Esophagus mucosa (tissue), 1 donor: ENCODE measurements at regions not wholly inside any gene's neighbourhood (a gene's known extent, or its start where the extent isn't known, plus 50 kb on each side); places are given as distances from the start of the nearest gene placed in this dataset.

Source experiments
- ATAC-seq: fragments of 200-7000 bp; cut with Tn5 transposase; one replicate; pipeline ENCODE4 v1.9.1; 2020
- donor health status: DM: yes; HTN: yes; CAD: no.

- no peak for ATAC-seq
Observed at GRCh38 chr10:128883231-128884032, 583.6 kb upstream of the MGMT start.

GRCh38 chr10:128884033-128884425 lies 583.0 kb upstream of the MGMT start:
- no peak for ATAC-seq

GRCh38 chr10:128884496-128885072 lies 582.5 kb upstream of the MGMT start:
- ATAC-seq: no peak

GRCh38 chr10:128885573-128886555 lies 581.2 kb upstream of the MGMT start:
- ATAC-seq: no peak

- no peak for ATAC-seq
Observed at GRCh38 chr10:128887856-128888255, 579.2 kb upstream of the MGMT start.

- no peak for ATAC-seq
Observed at GRCh38 chr10:128892005-128892404, 575.0 kb upstream of the MGMT start.

- ATAC-seq: no peak
Observed at GRCh38 chr10:128894641-128895040, 572.4 kb upstream of the MGMT start.

- no peak for ATAC-seq
Observed at GRCh38 chr10:128895473-128895872, 571.6 kb upstream of the MGMT start.

- ATAC-seq: no peak
Observed at GRCh38 chr10:128896116-128896795, 570.8 kb upstream of the MGMT start.

GRCh38 chr10:128896963-128897362 lies 570.1 kb upstream of the MGMT start:
- no peak for ATAC-seq

GRCh38 chr10:128897401-128898129 lies 569.5 kb upstream of the MGMT start:
- no peak for ATAC-seq

- no peak for ATAC-seq
Observed at GRCh38 chr10:128898133-128898915, 568.7 kb upstream of the MGMT start.

- no peak for ATAC-seq
Observed at GRCh38 chr10:128898916-128899195, 568.2 kb upstream of the MGMT start.

GRCh38 chr10:128900456-128900855 lies 566.6 kb upstream of the MGMT start:
- ATAC-seq: no peak

- ATAC-seq: no peak
Observed at GRCh38 chr10:128901236-128901635, 565.8 kb upstream of the MGMT start.

GRCh38 chr10:128902031-128902710 lies 564.9 kb upstream of the MGMT start:
- no peak for ATAC-seq

- no peak for ATAC-seq
Observed at GRCh38 chr10:128907155-128907941, 559.7 kb upstream of the MGMT start.

GRCh38 chr10:128908099-128908498 lies 558.9 kb upstream of the MGMT start:
- no peak for ATAC-seq

- ATAC-seq: no peak
Observed at GRCh38 chr10:128908499-128908898, 558.5 kb upstream of the MGMT start.
